Islet of Langerhans (tissue), 1 donor: ENCODE measurements at regions not wholly inside any gene's neighbourhood (a gene's known extent, or its start where the extent isn't known, plus 50 kb on each side); places are given as distances from the start of the nearest gene placed in this dataset.

Source experiments
- FAIRE-seq: peaks from one replicate; lab custom pipeline; 2011; peaks lifted over from hg19 to GRCh38; lab: Jason Lieb, UNC

DNA sequence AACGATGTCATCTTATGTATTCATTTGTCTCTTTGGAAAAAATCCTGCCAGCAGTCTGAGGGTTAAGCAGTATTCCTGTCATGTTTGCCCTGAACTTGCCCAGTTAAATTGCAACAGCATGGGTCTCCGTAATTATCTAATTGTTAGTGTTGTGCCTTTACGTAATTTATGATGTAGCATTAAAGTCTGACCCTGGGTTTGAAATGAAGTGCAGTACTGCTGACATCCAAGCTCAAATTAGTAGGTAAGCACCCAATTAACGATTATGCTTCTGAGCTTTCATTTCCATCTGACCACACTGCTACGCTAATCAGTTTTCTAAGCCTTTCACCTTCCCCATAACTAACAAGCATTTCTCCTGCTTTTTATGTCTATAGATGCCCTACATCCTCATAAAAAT, 241.8 kb downstream of the ARRDC4 start:
- no peak for FAIRE-seq

DNA sequence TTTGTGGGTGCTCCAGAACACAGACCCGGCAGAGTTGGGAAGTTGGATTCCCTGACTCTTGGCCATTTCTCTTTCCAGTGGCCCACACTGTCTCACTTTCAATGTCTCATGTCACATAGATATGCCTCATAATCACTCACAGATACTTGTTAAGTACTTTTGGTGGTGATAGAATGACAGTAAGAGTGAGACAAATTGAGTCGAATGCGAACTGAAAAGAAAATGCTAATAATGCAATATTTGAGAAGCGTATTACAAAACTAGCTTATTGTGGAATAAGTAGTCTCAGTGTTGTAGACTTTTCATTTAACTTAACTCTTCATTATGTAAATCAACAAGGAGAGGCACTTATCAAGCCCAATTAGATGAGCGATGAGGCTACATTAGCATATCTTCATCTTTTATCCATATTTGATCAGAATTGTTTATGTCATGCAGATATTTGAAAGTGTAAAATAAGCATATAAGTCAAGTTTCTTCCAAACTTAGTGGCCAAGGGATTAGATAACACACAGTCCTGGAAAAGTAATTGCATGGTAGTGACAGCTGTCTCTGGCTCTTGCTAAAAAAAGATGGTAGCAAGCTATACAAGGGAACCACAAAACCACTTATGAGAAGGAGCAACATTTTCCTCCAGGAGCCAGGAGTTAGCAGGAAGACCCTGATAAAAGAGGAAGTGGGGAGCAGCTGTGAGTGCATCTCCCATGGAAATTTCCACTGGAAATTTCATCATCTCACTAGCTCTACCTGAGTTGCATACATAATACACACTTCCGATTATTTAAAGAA, 243.6 kb downstream of the ARRDC4 start:
- no peak for FAIRE-seq

DNA sequence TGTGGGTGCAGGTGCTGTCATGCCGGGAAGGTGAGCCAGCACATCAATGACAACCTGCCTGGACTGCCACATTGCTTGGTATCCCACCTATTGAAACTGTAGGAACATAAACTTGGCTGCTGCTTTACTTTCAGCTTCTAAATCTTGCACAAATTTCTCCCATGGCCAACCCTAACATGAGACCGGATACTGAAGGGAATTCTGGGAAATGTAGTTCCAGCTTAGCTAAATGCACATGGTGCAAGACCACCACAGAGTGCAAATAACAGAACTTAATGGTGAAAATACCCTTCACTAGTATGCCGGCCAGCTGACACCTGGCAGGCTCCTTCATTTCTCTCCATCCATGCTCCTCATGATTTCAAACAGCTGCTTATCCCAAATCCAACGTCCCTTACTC, 247.4 kb downstream of the ARRDC4 start:
- no peak for FAIRE-seq

DNA sequence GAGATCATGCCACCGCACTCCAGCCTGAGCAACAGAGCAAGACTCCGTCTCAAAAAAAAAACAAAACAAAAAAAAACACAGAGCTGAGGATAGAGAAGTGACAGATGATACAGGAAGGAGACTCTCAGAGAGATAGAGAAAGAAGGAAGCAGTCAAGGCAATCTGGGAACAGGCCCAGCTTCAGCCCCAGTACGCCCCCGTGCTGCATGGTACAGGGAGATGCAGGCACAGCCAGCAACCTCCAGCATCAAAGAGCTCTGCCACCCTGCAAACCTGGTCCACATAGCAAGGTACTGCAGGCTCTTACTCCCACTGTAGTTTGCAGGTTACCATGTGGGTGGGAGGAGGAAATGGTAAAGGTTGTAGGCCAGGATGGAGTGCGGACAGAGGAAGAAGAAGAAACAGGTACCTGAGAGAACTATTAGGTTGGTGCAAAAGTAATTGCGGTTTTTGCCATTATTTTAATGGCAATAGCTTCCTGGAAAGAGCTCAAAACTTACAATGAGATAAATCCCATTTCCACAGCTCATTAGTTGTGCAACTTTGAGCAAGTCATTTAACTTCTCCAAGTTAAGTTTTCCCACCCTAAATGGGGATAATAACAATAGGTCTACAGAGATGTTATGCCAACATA, 253.0 kb downstream of the ARRDC4 start:
- FAIRE-seq: no peak

DNA sequence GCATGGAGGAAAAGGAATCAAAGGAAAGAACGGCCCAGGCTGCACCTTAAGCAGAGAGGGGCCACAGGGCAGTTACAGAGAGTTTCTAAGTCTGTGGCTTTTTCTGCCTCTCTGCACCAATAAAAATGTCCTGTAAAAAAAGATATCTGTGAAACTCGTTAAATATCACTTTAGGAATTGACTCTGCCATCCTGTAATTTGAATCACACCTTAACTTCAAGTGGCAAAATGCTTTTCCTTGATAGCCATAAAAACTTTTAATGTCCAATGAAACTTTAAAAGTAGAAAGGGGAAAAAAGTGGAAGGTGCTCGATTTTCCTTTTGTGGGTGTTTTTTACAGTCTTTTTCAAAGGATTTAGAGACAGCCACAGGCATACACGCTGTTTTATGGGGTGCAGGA, 255.7 kb downstream of the ARRDC4 start:
- no peak for FAIRE-seq

DNA sequence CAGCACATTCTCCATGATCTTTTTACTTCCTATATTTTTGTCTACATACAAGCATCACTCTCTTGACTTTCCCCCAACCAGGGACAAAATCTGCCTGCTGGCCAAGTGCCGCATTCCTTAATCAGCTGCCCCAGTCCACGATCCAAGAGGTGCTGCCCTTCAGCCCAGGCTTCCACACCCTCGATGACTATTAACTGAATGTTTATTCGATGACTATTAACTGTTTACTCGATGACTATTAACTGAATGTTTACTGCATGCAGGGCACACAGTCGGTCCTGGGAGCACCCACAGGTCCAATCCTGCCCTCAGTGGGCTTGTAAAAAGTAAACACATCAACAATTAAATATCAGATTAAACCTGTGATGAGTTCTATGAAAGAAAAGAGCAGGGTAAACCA, 256.9 kb downstream of the ARRDC4 start:
- FAIRE-seq: no peak

DNA sequence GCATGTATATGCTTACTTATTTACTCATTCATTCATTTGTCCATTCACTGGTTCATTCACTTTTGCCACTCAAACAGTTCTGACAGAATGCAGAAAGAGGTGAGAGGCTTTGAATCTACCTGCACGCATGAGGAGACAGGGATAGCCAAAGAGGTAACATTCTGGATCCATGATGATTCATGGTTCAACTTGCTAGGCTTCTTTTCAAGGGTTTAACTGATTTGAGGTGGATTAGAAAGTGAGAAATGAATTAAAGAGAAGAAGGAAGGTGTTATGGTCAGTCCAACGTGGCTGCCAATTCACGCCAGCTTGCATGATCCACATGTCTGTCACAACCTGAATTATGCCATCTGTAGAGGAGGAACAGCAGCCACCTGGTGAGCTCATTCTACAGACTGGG, 260.6 kb downstream of the ARRDC4 start:
- FAIRE-seq: no peak

DNA sequence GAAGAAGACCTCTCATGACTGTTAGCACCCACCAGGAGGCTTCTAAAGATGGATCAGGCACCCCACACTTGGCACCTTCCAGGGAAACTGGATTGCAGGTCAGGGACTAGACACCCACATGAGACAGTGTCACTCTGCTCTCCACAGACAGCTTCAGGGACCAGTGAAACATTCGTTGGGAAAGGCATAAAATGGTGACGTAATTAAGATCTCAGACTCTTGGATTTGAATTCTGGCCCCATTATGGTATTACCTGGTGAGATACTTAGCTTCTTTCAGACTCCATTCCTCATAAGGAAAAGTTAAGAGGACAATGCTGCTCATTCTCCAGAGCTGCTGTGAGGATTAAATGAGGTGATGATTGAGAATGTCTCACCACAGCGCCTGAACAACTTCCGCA, 261.1 kb downstream of the ARRDC4 start:
- FAIRE-seq: no peak

DNA sequence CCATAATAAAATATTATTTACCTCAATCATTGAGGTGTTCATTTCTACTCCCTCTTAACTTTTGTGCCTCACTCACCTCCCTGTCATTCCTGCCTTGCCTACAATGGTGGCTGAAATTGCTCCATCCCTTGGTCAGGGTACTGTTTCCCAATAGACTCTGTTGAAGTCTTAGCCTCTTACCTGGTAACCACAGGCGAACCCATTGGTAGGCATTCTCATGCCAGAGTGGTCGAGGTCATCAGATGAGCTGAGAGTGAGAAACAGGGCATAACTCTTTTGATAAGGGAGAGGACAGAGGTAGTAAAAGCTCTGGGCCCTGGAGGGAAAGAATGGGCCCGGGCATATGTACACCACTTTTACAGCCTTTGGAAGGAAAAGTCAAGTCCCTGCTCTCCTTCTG, 265.6 kb downstream of the ARRDC4 start:
- no peak for FAIRE-seq

DNA sequence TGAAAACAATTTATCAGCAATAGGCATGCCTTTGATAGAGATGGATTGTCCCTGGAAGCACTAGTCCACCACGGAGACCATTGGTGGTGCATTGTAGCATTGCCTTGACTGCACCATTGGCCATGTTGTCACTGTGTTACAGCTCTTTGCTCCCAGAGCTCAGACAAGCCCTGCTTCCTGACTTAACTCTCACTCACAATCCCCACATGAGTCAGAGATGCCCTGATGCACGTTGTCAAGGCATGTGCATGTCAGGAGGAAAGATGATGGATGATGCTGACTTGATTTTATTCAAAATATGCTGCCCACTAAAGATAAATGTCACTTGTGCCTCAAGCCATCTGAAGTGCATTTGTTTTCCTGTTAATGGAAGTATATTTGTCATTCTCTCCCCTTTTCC, 266.1 kb downstream of the ARRDC4 start:
- no peak for FAIRE-seq

DNA sequence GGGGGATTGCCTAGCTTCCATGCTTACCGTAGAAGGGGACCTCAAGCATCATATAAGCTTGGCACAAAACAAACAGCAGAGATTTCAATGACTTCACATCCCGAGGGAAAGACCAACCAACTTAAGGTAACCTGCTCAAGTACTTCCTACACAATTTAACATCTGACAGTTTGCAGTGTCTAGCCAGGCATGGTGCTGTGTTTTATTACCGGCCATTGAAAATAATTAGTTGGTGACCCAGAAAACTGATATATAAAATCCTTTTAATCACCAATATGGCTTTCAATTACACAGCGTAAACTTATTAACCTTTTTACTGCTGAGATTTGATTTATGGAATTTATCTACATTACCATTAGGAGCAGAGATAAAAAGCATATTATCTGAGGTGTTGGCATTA, 268.3 kb downstream of the ARRDC4 start:
- FAIRE-seq: no peak

DNA sequence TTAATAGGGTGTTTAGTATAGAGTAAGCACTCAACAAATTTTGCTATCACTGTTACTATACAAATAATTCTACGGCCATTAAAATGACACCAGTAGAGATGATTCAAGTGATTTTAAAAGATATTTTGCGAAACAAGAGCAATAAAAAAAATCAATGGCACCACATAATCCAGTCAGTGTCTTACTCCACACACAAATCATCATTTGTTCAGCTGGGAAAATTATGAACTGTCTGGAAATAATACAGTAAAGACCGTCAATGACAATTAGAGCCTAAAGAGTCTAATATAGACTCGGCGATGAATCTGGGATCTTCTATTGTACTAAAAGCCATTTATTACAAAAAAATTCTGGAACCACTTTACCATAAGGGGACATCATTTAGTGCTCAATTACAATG, 270.5 kb downstream of the ARRDC4 start:
- no peak for FAIRE-seq

DNA sequence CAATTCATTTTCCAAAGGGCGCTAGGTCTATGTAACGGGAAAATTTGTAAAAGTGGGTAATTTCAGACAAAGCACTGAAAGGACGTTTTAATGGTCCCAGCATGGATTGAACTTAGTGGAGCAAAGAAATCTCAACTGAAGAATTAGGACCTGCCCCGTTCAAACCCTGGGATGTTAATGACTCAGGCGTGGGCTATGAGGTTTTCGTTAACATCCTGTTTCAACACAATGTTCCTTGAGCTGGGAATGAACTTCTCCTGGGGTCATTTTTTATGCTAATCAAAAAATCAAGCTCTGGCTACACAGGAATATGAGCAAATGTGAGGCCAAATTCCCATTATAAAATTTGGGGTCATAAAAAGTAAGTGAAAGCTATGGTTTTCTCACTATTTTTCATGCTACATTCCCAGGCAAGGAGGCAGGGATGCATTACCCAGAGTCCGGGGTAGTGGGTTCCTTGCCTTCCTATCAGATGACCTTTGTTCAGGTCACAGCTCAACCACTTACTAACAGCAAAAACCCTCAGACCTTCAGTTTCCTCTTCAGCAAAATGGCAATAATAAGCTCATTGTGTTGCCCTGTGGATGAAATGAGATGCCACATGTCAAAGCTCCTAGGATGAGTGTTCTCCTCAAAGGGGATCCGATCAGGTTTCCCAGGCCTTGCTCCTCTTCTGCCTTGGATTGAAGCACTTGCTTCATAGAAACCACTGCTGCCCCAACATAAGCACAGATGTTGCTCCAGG, 271.4 kb downstream of the ARRDC4 start:
- no peak for FAIRE-seq

DNA sequence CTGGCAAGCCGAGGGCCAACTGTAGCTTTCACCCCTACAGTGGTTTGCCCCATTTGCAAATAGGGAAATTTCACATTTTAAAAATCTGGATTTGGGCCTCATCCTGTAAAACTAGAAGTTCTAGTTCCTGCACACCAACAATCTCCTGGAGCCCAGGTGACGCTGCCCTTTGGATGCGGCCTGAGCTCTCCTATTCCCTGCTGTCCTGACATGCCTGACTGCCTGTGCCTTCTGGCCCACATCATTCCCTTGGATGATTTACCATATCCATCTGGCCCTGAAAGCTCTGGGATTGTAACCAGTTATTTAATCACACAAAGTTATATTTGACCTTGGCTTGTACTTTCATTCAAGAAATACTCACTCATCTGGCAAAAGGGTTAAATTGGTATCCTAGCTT, 272.3 kb downstream of the ARRDC4 start:
- FAIRE-seq: no peak

DNA sequence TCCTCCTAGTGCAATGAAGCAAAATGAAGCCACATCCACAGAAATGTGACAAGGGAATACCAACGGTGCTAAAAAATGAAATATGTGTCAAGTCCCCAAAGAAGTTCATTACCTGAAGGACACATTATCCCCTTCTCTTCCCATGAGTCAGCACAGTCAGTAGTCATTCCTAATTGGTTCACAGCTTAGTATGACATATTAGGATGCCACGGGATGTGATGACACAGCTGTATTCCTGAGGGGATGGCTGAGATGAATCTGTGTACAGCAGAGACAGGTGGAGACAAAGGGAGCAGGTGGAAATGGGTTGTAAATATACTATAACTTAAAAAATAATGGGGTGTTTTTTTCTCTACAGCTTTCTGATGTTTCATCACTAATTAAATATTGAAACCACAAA, 273.4 kb downstream of the ARRDC4 start:
- no peak for FAIRE-seq

DNA sequence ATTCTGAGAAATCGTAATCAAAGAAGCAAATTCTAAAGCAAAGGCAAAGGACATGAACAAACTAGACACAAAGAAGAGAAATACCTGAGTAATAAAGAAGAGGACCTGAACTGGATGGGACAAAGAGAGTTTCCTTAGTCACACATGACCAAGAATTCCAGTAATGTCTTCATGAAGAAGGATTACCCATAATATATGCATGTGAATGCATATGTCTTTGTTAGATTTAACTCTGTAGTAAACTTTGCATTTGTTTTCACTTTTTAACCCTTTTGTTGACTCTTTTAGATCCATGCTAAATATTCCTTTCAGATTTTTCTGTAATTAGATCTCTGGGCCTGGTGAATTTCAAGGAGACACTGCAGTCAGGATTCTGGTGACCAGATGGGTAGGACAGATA, 279.8 kb downstream of the ARRDC4 start:
- FAIRE-seq: no peak

DNA sequence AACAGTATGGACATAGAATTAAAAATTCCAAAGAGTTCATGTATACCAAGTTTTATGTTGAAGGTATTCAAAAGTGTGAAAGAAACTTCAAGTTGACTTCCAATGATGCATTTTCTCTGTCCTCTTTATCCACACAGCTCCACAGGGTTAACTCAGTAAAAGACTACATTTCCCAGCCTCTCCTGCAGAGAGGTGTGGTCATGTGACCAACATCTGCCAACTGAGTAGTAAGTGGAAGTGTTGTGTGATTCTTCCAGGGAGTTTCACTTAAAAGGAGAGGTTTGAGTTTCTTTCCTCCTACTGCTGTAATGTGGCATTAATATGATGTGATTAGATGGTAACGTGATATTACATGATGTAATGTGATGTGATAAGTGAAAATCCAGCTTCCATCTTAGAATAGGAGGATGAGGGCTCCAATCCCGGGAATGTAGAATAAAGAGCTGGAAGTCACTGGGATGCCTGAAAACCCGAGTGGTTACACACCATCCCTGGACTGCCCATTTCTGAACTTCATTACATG, 280.6 kb downstream of the ARRDC4 start:
- FAIRE-seq: no peak

DNA sequence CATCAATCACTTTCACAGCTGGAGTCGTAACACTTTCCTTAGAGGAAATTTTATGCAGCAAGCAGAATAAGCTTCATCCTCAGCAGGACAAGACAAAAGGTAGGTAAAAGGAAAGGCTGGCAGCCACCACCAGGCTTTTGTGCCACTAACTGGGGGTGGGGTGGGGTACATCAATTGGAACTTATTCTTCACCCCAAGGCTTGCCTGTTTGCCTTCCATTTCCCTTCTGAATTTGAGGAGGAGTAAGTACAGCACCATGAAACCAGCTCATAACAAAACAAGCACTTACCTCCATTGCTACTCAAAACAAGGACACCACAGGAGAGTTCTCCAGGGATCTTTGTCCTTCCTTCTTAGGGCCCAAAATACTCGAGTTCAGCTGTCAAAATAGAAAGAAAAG, 296.8 kb downstream of the ARRDC4 start:
- FAIRE-seq: no peak

DNA sequence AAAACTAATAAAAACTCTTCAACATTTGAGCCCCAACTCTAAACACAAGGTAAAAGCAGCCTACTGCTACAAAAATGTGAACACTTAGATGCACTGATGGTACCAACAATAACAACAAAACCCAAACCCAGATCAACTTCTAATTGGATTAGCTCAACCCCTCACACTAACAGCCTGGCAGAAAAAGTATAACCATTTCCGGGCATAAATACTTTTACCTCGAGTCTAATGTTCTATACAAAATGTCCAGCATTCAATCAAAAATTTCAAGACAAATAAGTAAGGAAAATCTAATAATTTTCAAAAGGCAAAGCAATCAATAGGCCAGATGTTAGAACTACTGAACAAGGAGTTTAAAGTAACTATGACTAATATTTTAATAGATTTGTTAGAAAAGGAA, 303.3 kb downstream of the ARRDC4 start:
- FAIRE-seq: no peak

DNA sequence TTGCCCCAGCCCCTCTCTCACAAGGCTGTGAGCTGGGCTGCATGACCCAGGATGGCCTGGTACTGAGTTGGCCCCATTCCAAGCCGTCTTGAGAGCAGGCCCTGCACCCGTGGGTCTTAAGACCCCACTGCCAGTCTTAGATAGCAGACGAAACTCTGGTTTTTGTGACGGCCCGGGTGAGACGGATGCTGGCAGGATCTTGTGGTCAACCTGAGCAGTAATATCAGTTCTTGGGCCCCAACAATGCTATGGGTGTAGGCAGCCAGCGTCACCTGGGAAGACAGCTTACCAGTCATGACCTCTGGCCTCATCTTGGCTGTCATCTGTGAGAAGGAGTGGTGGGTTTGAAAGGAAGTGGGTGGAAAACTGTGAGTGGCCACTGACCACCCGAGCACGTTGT, 305.8 kb downstream of the ARRDC4 start:
- no peak for FAIRE-seq

DNA sequence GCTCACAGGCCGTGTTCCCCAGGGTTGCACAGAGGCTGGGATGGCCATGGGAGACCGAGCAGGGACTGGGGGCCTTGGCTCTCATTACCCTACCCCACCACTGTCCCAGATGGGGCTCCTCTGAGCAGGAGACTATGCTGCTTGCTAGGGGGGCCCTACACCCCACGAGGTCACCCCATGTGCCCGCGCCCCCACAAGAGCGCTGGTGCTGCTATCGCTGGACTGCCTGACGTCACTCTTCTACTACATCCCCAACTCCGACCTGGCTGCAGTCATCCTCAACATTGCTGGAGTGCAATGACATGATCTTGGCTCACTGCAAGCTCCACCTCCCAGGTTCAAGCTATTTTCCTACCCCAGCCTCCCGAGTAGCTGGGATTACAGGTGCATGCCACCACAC, 307.7 kb downstream of the ARRDC4 start:
- no peak for FAIRE-seq

DNA sequence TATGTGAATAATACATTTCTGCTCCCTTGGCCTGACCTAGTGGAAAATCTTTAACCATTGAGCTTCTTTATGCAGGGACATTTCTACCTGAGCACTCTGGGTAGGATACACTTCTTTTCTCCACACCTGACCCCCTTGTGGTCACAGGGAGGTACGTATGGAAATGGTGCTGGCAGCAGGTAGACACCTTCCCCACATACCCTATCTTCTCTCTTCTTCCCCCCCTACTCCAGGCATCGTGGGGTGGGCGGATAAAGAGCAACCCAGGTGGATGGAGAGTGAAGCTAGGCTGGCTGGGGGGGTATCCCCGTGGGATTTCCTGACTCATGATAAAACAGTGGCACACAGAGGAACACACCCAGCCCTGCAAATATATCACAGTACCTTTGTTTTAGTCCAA, 312.1 kb downstream of the ARRDC4 start:
- no peak for FAIRE-seq

DNA sequence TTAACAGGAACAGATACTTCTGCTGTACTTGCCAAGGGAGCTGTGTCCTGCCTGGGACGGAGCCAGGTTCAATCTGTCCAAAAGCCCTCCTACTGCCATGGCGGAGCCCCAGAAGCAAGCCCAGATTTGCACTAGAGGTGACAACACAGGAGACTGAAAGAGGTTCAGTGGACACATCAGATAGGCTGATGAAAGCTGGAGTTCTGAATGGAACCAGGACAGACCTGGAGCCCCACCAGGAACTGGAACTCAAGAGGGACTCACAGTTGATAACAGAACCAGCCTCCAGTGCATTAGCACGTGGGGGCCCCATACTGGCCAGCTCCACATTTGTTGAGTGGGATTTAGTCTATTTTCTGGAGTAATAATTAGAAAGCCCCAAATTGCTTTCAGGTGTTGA, 315.5 kb downstream of the ARRDC4 start:
- FAIRE-seq: no peak
